ENCODE measurements at regions not wholly inside any gene's neighbourhood (a gene's known extent, or its start where the extent isn't known, plus 50 kb on each side); places are given as distances from the start of the nearest gene placed in this dataset.
A peak's percentile ranks its signal among the peaks of the same experiment; 100 is the strongest.

GRCh38 chr3:30512576-30512975 is 93.8 kb upstream of the TGFBR2 start:
- no peak for DNase-seq (ENCODE audit: low spot score in 2 of 2)
- WGBS, 2 donors: 36 to 50% methylated on average over 1 of the region's 1 CpG
- TF ChIP-seq POLR2A (IDR thresholded peaks at IDR 0.05): no peak
- TF ChIP-seq CTCF (IDR thresholded peaks at IDR 0.05): no peak
- no peak overlapping the region for H3K4me3 ChIP-seq (ENCODE audit: low read depth, poor library complexity, severe bottlenecking)
- intact Hi-C loops (cut with DNase I; ENCODE audit: low total_unique reads): no loop called here

GRCh38 chr3:30513374-30514152 is 92.8 kb upstream of the TGFBR2 start:
- TF ChIP-seq CTCF (IDR thresholded peaks at IDR 0.05): no peak
- no peak for TF ChIP-seq POLR2A (IDR thresholded peaks at IDR 0.05)
- H3K4me3 ChIP-seq (ENCODE audit: low read depth, poor library complexity, severe bottlenecking): no peak overlapping the region
- intact Hi-C loops (cut with DNase I; ENCODE audit: low total_unique reads): no loop called here
- DNase-seq (ENCODE audit: low spot score in 2 of 2): no peak
- 90 to 92% methylated on average over 4 of the region's 4 CpGs for WGBS, 2 donors

- DNase-seq (ENCODE audit: low spot score in 2 of 2): no peak
- 47 to 55% methylated on average over 2 of the region's 2 CpGs for WGBS, 2 donors
- intact Hi-C loops (cut with DNase I; ENCODE audit: low total_unique reads): no loop called here
- no peak overlapping the region for H3K4me3 ChIP-seq (ENCODE audit: low read depth, poor library complexity, severe bottlenecking)
- TF ChIP-seq CTCF (IDR thresholded peaks at IDR 0.05) (no peak), POLR2A (IDR thresholded peaks at IDR 0.05) (no peak)
These were observed 90.2 kb upstream of the TGFBR2 start for GRCh38 chr3:30516238-30516637.

GRCh38 chr3:30518181-30518864 is 88.1 kb upstream of the TGFBR2 start:
- intact Hi-C loops (cut with DNase I; ENCODE audit: low total_unique reads): no loop called here
- 26 to 28% methylated on average over 4 of the region's 4 CpGs for whole genome bisulfite sequencing, 2 donors
- H3K4me3 ChIP-seq (ENCODE audit: low read depth, poor library complexity, severe bottlenecking): no peak overlapping the region
- DNase-seq (ENCODE audit: low spot score in 2 of 2): peak in 1 of 2 donors; percentile 74
- TF ChIP-seq CTCF (IDR thresholded peaks at IDR 0.05) (no peak), POLR2A (IDR thresholded peaks at IDR 0.05) (no peak)

GRCh38 chr3:30518872-30519271 is 87.5 kb upstream of the TGFBR2 start:
- no peak overlapping the region for H3K4me3 ChIP-seq (ENCODE audit: low read depth, poor library complexity, severe bottlenecking)
- intact Hi-C loops (cut with DNase I; ENCODE audit: low total_unique reads): no loop called here
- TF ChIP-seq CTCF (IDR thresholded peaks at IDR 0.05) (no peak), POLR2A (IDR thresholded peaks at IDR 0.05) (no peak)
- DNase-seq (ENCODE audit: low spot score in 2 of 2): no peak
